Adipocyte (in vitro differentiated cells): ENCODE measurements at regions not wholly inside any gene's neighbourhood (a gene's known extent, or its start where the extent isn't known, plus 50 kb on each side); places are given as distances from the start of the nearest gene placed in this dataset.

Experiments used
- DNase-seq: peaks from one replicate; pipeline ENCODE4 v3.0.0-alpha.2; 2015; ENCODE audit warnings: low read depth
- H3K27me3 ChIP-seq: replicated peaks from 2 replicates; pipeline ENCODE4 v1.7.0; 2013; ENCODE audit warnings: mild to moderate bottlenecking, low read length, moderate library complexity; ENCODE audit not compliant: control insufficient read depth, insufficient read depth
- H3K36me3 ChIP-seq: 2 replicates; pipeline ENCODE4 v1.7.0; 2013; ENCODE audit warnings: low read length, mild to moderate bottlenecking, moderate library complexity; ENCODE audit not compliant: control insufficient read depth, insufficient read depth, severe bottlenecking
- H3K4me1 ChIP-seq: 2 replicates; pipeline ENCODE4 v1.7.0; 2013; ENCODE audit warnings: mild to moderate bottlenecking, low read length, moderate library complexity; ENCODE audit not compliant: control insufficient read depth, insufficient read depth
- H3K4me3 ChIP-seq: 2 replicates; pipeline ENCODE4 v1.7.0; 2013; ENCODE audit warnings: mild to moderate bottlenecking, low read length, moderate library complexity
- H3K9ac ChIP-seq: 2 replicates; pipeline ENCODE4 v1.7.0; 2013; ENCODE audit warnings: mild to moderate bottlenecking, low read length, moderate library complexity
- H3K9me3 ChIP-seq: 2 replicates; pipeline ENCODE4 v1.7.0; 2013; ENCODE audit warnings: mild to moderate bottlenecking, low read length, moderate library complexity; ENCODE audit not compliant: control insufficient read depth

GRCh38 chr7:54831046-54831643 lies 72.1 kb upstream of the SEC61G start:
- DNase-seq, result peak; percentile 30
- H3K36me3 ChIP-seq, result no peaks in the 10 kb centered on the region
- H3K9ac ChIP-seq, result no peak overlapping the region
- no peaks in the 10 kb centered on the region for H3K27me3 ChIP-seq
- H3K4me1 ChIP-seq, result no peaks in the 10 kb centered on the region
- H3K4me3 ChIP-seq, result no peak overlapping the region
- peaks cover 5% of the 10 kb centered on the region for H3K9me3 ChIP-seq

- H3K27me3 ChIP-seq, result no peaks in the 10 kb centered on the region
- H3K9ac ChIP-seq, result no peak overlapping the region
- peaks cover 5% of the 10 kb centered on the region for H3K9me3 ChIP-seq
- no peaks in the 10 kb centered on the region for H3K36me3 ChIP-seq
- H3K4me1 ChIP-seq, result peaks cover 1% of the 10 kb centered on the region
- no peak for DNase-seq
- no peak overlapping the region for H3K4me3 ChIP-seq
Observed at GRCh38 chr7:54831644-54832095, 72.7 kb upstream of the SEC61G start.

- Histone ChIP-seq H3K4me3 (no peak overlapping the region), H3K9ac (no peak overlapping the region), H3K9me3 (peaks cover 5% of the 10 kb centered on the region), H3K36me3 (no peaks in the 10 kb centered on the region), H3K27me3 (no peaks in the 10 kb centered on the region), H3K4me1 (peaks cover 13% of the 10 kb centered on the region)
- no peak for DNase-seq
Observed at GRCh38 chr7:54833001-54833467, 74.0 kb upstream of the SEC61G start.

- no peak overlapping the region for H3K9ac ChIP-seq
- peaks cover 28% of the 10 kb centered on the region for H3K4me1 ChIP-seq
- no peaks in the 10 kb centered on the region for H3K27me3 ChIP-seq
- peak; percentile 13 for DNase-seq
- peak overlapping the region; percentile 33 for H3K4me3 ChIP-seq
- no peaks in the 10 kb centered on the region for H3K9me3 ChIP-seq
- no peaks in the 10 kb centered on the region for H3K36me3 ChIP-seq
Observed at GRCh38 chr7:54837168-54837567, 78.2 kb upstream of the SEC61G start.

GRCh38 chr7:54837761-54838160 lies 78.8 kb upstream of the SEC61G start:
- H3K9me3 ChIP-seq, result no peaks in the 10 kb centered on the region
- H3K36me3 ChIP-seq, result no peaks in the 10 kb centered on the region
- H3K27me3 ChIP-seq, result no peaks in the 10 kb centered on the region
- DNase-seq, result no peak
- H3K4me3 ChIP-seq, result no peak overlapping the region
- peaks cover 33% of the 10 kb centered on the region for H3K4me1 ChIP-seq
- peak overlapping the region; percentile 26 for H3K9ac ChIP-seq

- Histone ChIP-seq H3K27me3 (no peaks in the 10 kb centered on the region), H3K36me3 (no peaks in the 10 kb centered on the region), H3K4me3 (no peak overlapping the region), H3K9me3 (no peaks in the 10 kb centered on the region), H3K4me1 (peaks cover 33% of the 10 kb centered on the region), H3K9ac (no peak overlapping the region)
- DNase-seq, result no peak
Observed at GRCh38 chr7:54838175-54838910, 79.3 kb upstream of the SEC61G start.

- peaks cover 33% of the 10 kb centered on the region for H3K4me1 ChIP-seq
- DNase-seq, result peak; percentile 39
- H3K9me3 ChIP-seq, result no peaks in the 10 kb centered on the region
- no peaks in the 10 kb centered on the region for H3K36me3 ChIP-seq
- H3K4me3 ChIP-seq, result no peak overlapping the region
- H3K27me3 ChIP-seq, result no peaks in the 10 kb centered on the region
- no peak overlapping the region for H3K9ac ChIP-seq
Observed at GRCh38 chr7:54839575-54840213, 80.7 kb upstream of the SEC61G start.

- peaks cover 31% of the 10 kb centered on the region for H3K4me1 ChIP-seq
- no peaks in the 10 kb centered on the region for H3K9me3 ChIP-seq
- no peak overlapping the region for H3K4me3 ChIP-seq
- no peaks in the 10 kb centered on the region for H3K36me3 ChIP-seq
- DNase-seq, result peak; percentile 66
- no peaks in the 10 kb centered on the region for H3K27me3 ChIP-seq
- H3K9ac ChIP-seq, result no peak overlapping the region
Observed at GRCh38 chr7:54841772-54842697, 83.0 kb upstream of the SEC61G start.

GRCh38 chr7:54843841-54844355 lies 84.9 kb upstream of the SEC61G start:
- no peaks in the 10 kb centered on the region for H3K36me3 ChIP-seq
- H3K27me3 ChIP-seq, result no peaks in the 10 kb centered on the region
- no peak for DNase-seq
- no peaks in the 10 kb centered on the region for H3K9me3 ChIP-seq
- H3K9ac ChIP-seq, result no peak overlapping the region
- H3K4me1 ChIP-seq, result peaks cover 23% of the 10 kb centered on the region
- H3K4me3 ChIP-seq, result no peak overlapping the region

GRCh38 chr7:54846273-54846672 lies 87.3 kb upstream of the SEC61G start:
- no peak for DNase-seq

More at GRCh38 chr7:54846273-54846672, 87.3 kb upstream of the SEC61G start:
- Histone ChIP-seq H3K9ac (no peak overlapping the region), H3K27me3 (no peaks in the 10 kb centered on the region), H3K36me3 (no peaks in the 10 kb centered on the region), H3K4me3 (no peak overlapping the region), H3K9me3 (no peaks in the 10 kb centered on the region), H3K4me1 (peaks cover 17% of the 10 kb centered on the region)
